K562 (cell line): ENCODE measurements at regions not wholly inside any gene's neighbourhood (a gene's known extent, or its start where the extent isn't known, plus 50 kb on each side); places are given as distances from the start of the nearest gene placed in this dataset.

Source experiments
- ATAC-seq: fragments of 200-7000 bp; cut with Tn5 transposase; 3 replicates; pipeline ENCODE4 v1.9.1; 2020; ENCODE audit warnings: moderate library complexity
- BruUV-seq: library from RNA; stranded (reverse); fragments of 400-500 nt; replicated peaks from 2 replicates; lab custom pipeline; 2021; lab: Mats Ljungman, UMichigan
- CTCF ChIA-PET: fragments of 300-600 bp; formaldehyde crosslinking; extraction: SDS; loops from one replicate; lab custom pipeline; 2021; ENCODE audit warnings: low intra/inter-chr PET ratio; lab: Yijun Ruan, JAX
- POLR2A ChIA-PET: fragments of 300-600, 350-650 bp; sonication (Branson Sonifier 250); formaldehyde crosslinking; extraction: SDS; loops from one replicate; lab custom pipeline; 2021; ENCODE audit warnings: antibody characterized with exemption, inconsistent platforms; lab: Yijun Ruan, JAX
- DNase-seq, 4 experiments: peaks; one replicate each; pipeline versions ENCODE4 v3.0.0 to v3.0.0-alpha.2; 2011 to 2018; ENCODE audit warnings: low spot score in 3 of 4, mixed read lengths in 3 of 4; ENCODE audit errors: extremely low read depth in 1 of 4
- FAIRE-seq: peaks from 2 replicates; lab custom pipeline; 2011; peaks lifted over from hg19 to GRCh38; lab: Jason Lieb, UNC
- H2AFZ ChIP-seq: 2 replicates; pipeline ENCODE4 v1.6.0; 2011; ENCODE audit warnings: low read depth, low read length, control low read depth, inconsistent platforms
- H3K27ac ChIP-seq: fragments of 200-600 bp; 3 replicates; pipeline ENCODE4 v1.8.0; 2011; ENCODE audit warnings: low read depth, mild to moderate bottlenecking, control low read depth, inconsistent platforms, low read length, moderate library complexity, mixed read lengths; ENCODE audit errors: extremely low read depth
- H3K27me3 ChIP-seq, 2 experiments: fragments of 300-600 bp in 1 of 2; 2 replicates in 1 of 2; 3 replicates in 1 of 2; pipeline versions ENCODE4 v1.6.0 to v1.8.0; 2011; ENCODE audit warnings: inconsistent platforms in 2 of 2, low read length in 2 of 2, mild to moderate bottlenecking in 1 of 2, mixed read lengths in 1 of 2, moderate library complexity in 1 of 2; ENCODE audit not compliant: control insufficient read depth in 2 of 2, insufficient read depth in 2 of 2
- H3K36me3 ChIP-seq: fragments of 300-600 bp; 3 replicates; pipeline ENCODE4 v1.8.0; 2011; ENCODE audit warnings: mild to moderate bottlenecking, low read length, inconsistent platforms; ENCODE audit not compliant: control insufficient read depth, insufficient read depth
- H3K4me1 ChIP-seq, 2 experiments: fragments of 200-600 bp in 1 of 2; replicated peaks in 1 of 2; 2 replicates in 1 of 2; 3 replicates in 1 of 2; pipeline versions ENCODE4 v1.5.1 to v1.8.0; 2011; ENCODE audit warnings: inconsistent platforms in 2 of 2, low read length in 2 of 2, mild to moderate bottlenecking in 1 of 2, mixed read lengths in 1 of 2, moderate library complexity in 1 of 2; ENCODE audit not compliant: control insufficient read depth in 2 of 2, insufficient read depth in 2 of 2
- H3K4me2 ChIP-seq: 2 replicates; pipeline ENCODE4 v1.6.1; 2011; ENCODE audit warnings: low read length, control low read depth, inconsistent platforms, mixed read lengths; ENCODE audit not compliant: insufficient read depth
- H3K4me3 ChIP-seq: fragments of 200-600 bp; sonication (generic), shearing (Covaris generic); 2 replicates; pipeline ENCODE4 v1.5.1; 2016; ENCODE audit warnings: control low read depth, inconsistent platforms
- H3K79me2 ChIP-seq: fragments of 200-600 bp; 3 replicates; pipeline ENCODE4 v1.8.0; 2011; ENCODE audit warnings: low read length, inconsistent platforms; ENCODE audit not compliant: control insufficient read depth, insufficient read depth
- H3K9ac ChIP-seq, 2 experiments: 2 replicates each; pipeline versions ENCODE4 v1.6.0 to v1.6.1; 2011; ENCODE audit warnings: low read depth in 2 of 2, low read length in 2 of 2, control low read depth in 1 of 2, inconsistent platforms in 1 of 2, mild to moderate bottlenecking in 1 of 2, mixed read lengths in 1 of 2; ENCODE audit not compliant: insufficient read depth in 1 of 2
- H3K9me1 ChIP-seq: one replicate; pipeline ENCODE4 v1.6.0; 2011; ENCODE audit warnings: inconsistent platforms, mild to moderate bottlenecking, low read length, moderate library complexity; ENCODE audit not compliant: control insufficient read depth, insufficient read depth
- H3K9me3 ChIP-seq: replicated peaks from 2 replicates; pipeline ENCODE4 v1.5.1; 2011; ENCODE audit warnings: low read depth, low read length, inconsistent platforms; ENCODE audit not compliant: control insufficient read depth, insufficient read depth
- H4K20me1 ChIP-seq: replicated peaks from 2 replicates; pipeline ENCODE4 v1.6.1; 2011; ENCODE audit warnings: low read length, inconsistent platforms, mixed read lengths; ENCODE audit not compliant: control insufficient read depth, insufficient read depth
- CTCF ChIP-seq, 3 experiments: IDR thresholded peaks in 2 of 3; conservative IDR thresholded peaks in 1 of 3; 2 replicates each; pipeline ENCODE4 v1.5.1; 2011 to 2012; ENCODE audit warnings: low read length in 3 of 3, mild to moderate bottlenecking in 3 of 3, control low read depth in 2 of 3, improper control_type of control experiment in 1 of 3, inconsistent platforms in 1 of 3, low read depth in 1 of 3, mixed read lengths in 1 of 3, moderate library complexity in 1 of 3; ENCODE audit not compliant: insufficient read depth in 2 of 3
- HCFC1 ChIP-seq: IDR thresholded peaks from 2 replicates; pipeline ENCODE4 v1.6.1; 2012; ENCODE audit warnings: low read depth, low read length, improper control_type of control experiment
- HMG20A ChIP-seq: fragments of 450-650 bp; formaldehyde crosslinking; conservative IDR thresholded peaks from 2 replicates; pipeline ENCODE4 v1.4.0; 2020; ENCODE audit warnings: mild to moderate bottlenecking, mixed read lengths
- MBD2 ChIP-seq: sonication (generic); IDR thresholded peaks from 2 replicates; pipeline ENCODE4 v1.6.1; 2016; ENCODE audit warnings: low read depth, borderline replicate concordance
- NFATC3 ChIP-seq: fragments of 450-650 bp; IDR thresholded peaks from 2 replicates; pipeline ENCODE4 v1.6.1; 2017; ENCODE audit warnings: mild to moderate bottlenecking
- PRPF4 ChIP-seq: fragments of 200-400 bp; formaldehyde crosslinking; IDR thresholded peaks from one replicate; pipeline ENCODE4 v1.6.1; 2017; ENCODE audit warnings: low read length, low read depth, mild to moderate bottlenecking; ENCODE audit not compliant: insufficient read depth, poor library complexity, severe bottlenecking
- SREBF1 ChIP-seq: fragments of 150-350 bp; IDR thresholded peaks from 2 replicates; pipeline ENCODE4 v1.6.1; 2014; ENCODE audit warnings: antibody characterized with exemption, low read depth, low read length, borderline replicate concordance
- SREBF2 ChIP-seq: sonication (generic); formaldehyde crosslinking; IDR thresholded peaks from 2 replicates; pipeline ENCODE4 v1.4.0; 2020; ENCODE audit warnings: mild to moderate bottlenecking, missing genetic modification reagents
- ZHX1 ChIP-seq: fragments of 150-350 bp; conservative IDR thresholded peaks from 2 replicates; pipeline ENCODE4 v1.6.1; 2014; ENCODE audit warnings: low read length
- ZNF77 ChIP-seq: fragments of 250-450 bp; sonication (Bioruptor Pico); IDR thresholded peaks from 2 replicates; pipeline ENCODE4 v1.5.0; 2020
- ZNF780A ChIP-seq: fragments of 250-450 bp; sonication (Bioruptor Pico); IDR thresholded peaks from 2 replicates; pipeline ENCODE4 v1.5.0; 2021; ENCODE audit warnings: mild to moderate bottlenecking
- WGBS: fragments of 100-300 bp; shearing (Covaris generic); methylation state at CpG from one replicate; pipeline ENCODE4 v1.1.6; 2016; ENCODE audit warnings: low coverage, mixed read lengths; ENCODE audit not compliant: insufficient coverage; ENCODE audit errors: missing lambda C conversion rate; 5-methylcytosine and 5-hydroxymethylcytosine counted together
- in situ Hi-C: fragments of 300-500 bp; cut with MboI; formaldehyde crosslinking; loops from 4 replicates; pipeline ENCODE4 v1.15.0; 2018; ENCODE audit warnings: inconsistent platforms, mixed read lengths
- intact Hi-C: fragments of 100-400 bp; cut with micrococcal nuclease; formaldehyde crosslinking; loops from 2 replicates; pipeline ENCODE4 v1.14.2; 2022

- Histone ChIP-seq H3K9me3 (no peaks in the 10 kb centered on the region), H3K79me2 (no peaks in the 10 kb centered on the region), H2AFZ (no peak overlapping the region), H3K9me1 (no peaks in the 10 kb centered on the region), H3K27me3 (peaks cover 11 to 38% of the 10 kb centered on the region in 2 experiments), H3K4me2 (no peak overlapping the region), H3K4me3 (no peak overlapping the region), H3K27ac (no peak overlapping the region), H3K36me3 (no peaks in the 10 kb centered on the region), H3K4me1 (no peaks in the 10 kb centered on the region), H3K9ac (no peak overlapping the region), H4K20me1 (no peaks in the 10 kb centered on the region)
- CTCF ChIA-PET: no interaction called here
- in situ Hi-C loops (no loop called here), intact Hi-C loops (no loop called here)
- no peak for TF ChIP-seq SREBF2 (CRISPR knock-in tag)
- peak in 2 of 3 experiments; percentile 13 to 17; a peak in 3 of 6 replicates for TF ChIP-seq CTCF (IDR thresholded peaks at IDR 0.05 in 2 of 3, conservative IDR thresholded peaks at IDR 0.05 in 1 of 3; ENCODE audit: insufficient read depth in 2 of 3, low read depth in 1 of 3, low read length in 3 of 3)
- BruUV-seq: no TSS peak
- WGBS: 0% methylated on average over 5 of the region's 5 CpGs
- DNase-seq: peak in 1 of 4 experiments; percentile 6
- POLR2A ChIA-PET: interaction anchor here (0.8 kb wide), 1 partner anchor 9 kb away, joined by 3 read pairs; no protein-coding TSS in a partner anchor
- ATAC-seq: no peak
- no peak for FAIRE-seq
Observed at GRCh38 chr10:47111329-47111862, 188.6 kb upstream of the GDF10 start.

- H3K4me3 ChIP-seq: no peak overlapping the region
- H3K9ac ChIP-seq: no peak overlapping the region
- POLR2A ChIA-PET: interaction anchor here (0.6 to 1.2 kb wide), 2 partner anchors 14 to 41 kb away, joined by 3 to 4 read pairs; no protein-coding TSS in a partner anchor
- H3K4me2 ChIP-seq: no peak overlapping the region
- H3K36me3 ChIP-seq: no peaks in the 10 kb centered on the region
- H3K27ac ChIP-seq: no peak overlapping the region
- CTCF ChIA-PET: no interaction called here
- H4K20me1 ChIP-seq: no peaks in the 10 kb centered on the region
- no peaks in the 10 kb centered on the region for H3K9me1 ChIP-seq
- no peaks in the 10 kb centered on the region for H3K79me2 ChIP-seq
- intact Hi-C loops (no loop called here), in situ Hi-C loops (no loop called here)
- H3K27me3 ChIP-seq: peaks cover 8 to 35% of the 10 kb centered on the region in 2 experiments
- ATAC-seq (no peak), DNase-seq (no peak), FAIRE-seq (no peak)
- TF ChIP-seq SREBF1 (no peak), PRPF4 (no peak), HMG20A (CRISPR knock-in tag) (no peak), ZNF77 (CRISPR knock-in tag) (no peak), MBD2 (no peak), ZHX1 (no peak), NFATC3 (no peak), ZNF780A (CRISPR knock-in tag) (no peak), HCFC1 (no peak)
- no peak overlapping the region for H2AFZ ChIP-seq
- no peaks in the 10 kb centered on the region for H3K9me3 ChIP-seq
- no peaks in the 10 kb centered on the region for H3K4me1 ChIP-seq
- BruUV-seq: no TSS peak
- WGBS: 2% methylated on average over 4 of the region's 4 CpGs
Observed at GRCh38 chr10:47112612-47113011, 187.4 kb upstream of the GDF10 start.
